CD14-positive monocyte (primary cell): ENCODE measurements at regions not wholly inside any gene's neighbourhood (a gene's known extent, or its start where the extent isn't known, plus 50 kb on each side); places are given as distances from the start of the nearest gene placed in this dataset.

Source experiments
- DNase-seq, 3 donors: peaks; one replicate each; pipeline ENCODE4 v3.0.0-alpha.2; 2011 to 2022
- H2AFZ ChIP-seq: 2 replicates; pipeline ENCODE4 v1.6.0; 2012; ENCODE audit warnings: mild to moderate bottlenecking, low read depth, low read length, inconsistent platforms; ENCODE audit not compliant: insufficient read depth, poor library complexity, severe bottlenecking
- H3K27ac ChIP-seq, 2 donors: 1 replicate in 1 of 2; 2 replicates in 1 of 2; pipeline ENCODE4 v1.5.1; 2012 to 2013; ENCODE audit warnings: low read length in 2 of 2, control low read depth in 1 of 2, inconsistent platforms in 1 of 2, low read depth in 1 of 2, mild to moderate bottlenecking in 1 of 2
- H3K27me3 ChIP-seq, 2 donors: one replicate each; pipeline versions ENCODE4 v1.6.0 to v1.6.1; 2011 to 2013; ENCODE audit warnings: low read length in 2 of 2; ENCODE audit not compliant: control insufficient read depth in 2 of 2, insufficient read depth in 2 of 2
- H3K36me3 ChIP-seq, 2 donors: replicated peaks in 1 of 2; 1 replicate in 1 of 2; 2 replicates in 1 of 2; pipeline versions ENCODE4 v1.5.1 to v1.6.1; 2012 to 2013; ENCODE audit warnings: low read length in 2 of 2, control low read depth in 1 of 2, inconsistent platforms in 1 of 2, mild to moderate bottlenecking in 1 of 2; ENCODE audit not compliant: insufficient read depth in 2 of 2, control insufficient read depth in 1 of 2
- H3K4me1 ChIP-seq, 2 donors: 1 replicate in 1 of 2; 2 replicates in 1 of 2; pipeline versions ENCODE4 v1.5.1 to v1.6.1; 2012 to 2013; ENCODE audit warnings: low read length in 2 of 2, control low read depth in 1 of 2, inconsistent platforms in 1 of 2, mild to moderate bottlenecking in 1 of 2, moderate library complexity in 1 of 2; ENCODE audit not compliant: insufficient read depth in 2 of 2, control insufficient read depth in 1 of 2
- H3K4me2 ChIP-seq: replicated peaks from 2 replicates; pipeline ENCODE3; 2012; ENCODE audit warnings: low read length, moderate library complexity, mild to moderate bottlenecking; ENCODE audit not compliant: poor library complexity, severe bottlenecking; ENCODE audit errors: extremely low read depth
- H3K4me3 ChIP-seq, 3 experiments: fragments of 200-600 bp in 1 of 3; sonication (generic) in 1 of 3; replicated peaks in 1 of 3; 1 replicate in 2 of 3; 2 replicates in 1 of 3; pipeline ENCODE4 v1.5.1; 2011 to 2013; ENCODE audit warnings: low read length in 3 of 3, mild to moderate bottlenecking in 3 of 3, control low read depth in 2 of 3, low read depth in 2 of 3, inconsistent platforms in 1 of 3, moderate library complexity in 1 of 3
- H3K79me2 ChIP-seq: 2 replicates; pipeline ENCODE4 v1.6.0; 2012; ENCODE audit warnings: mild to moderate bottlenecking, control low read depth, inconsistent platforms, low read length, moderate library complexity; ENCODE audit not compliant: insufficient read depth
- H3K9ac ChIP-seq: 2 replicates; pipeline ENCODE4 v1.6.0; 2017; ENCODE audit warnings: low read length, mild to moderate bottlenecking; ENCODE audit not compliant: insufficient read depth, poor library complexity, severe bottlenecking
- H3K9me3 ChIP-seq, 2 donors: replicated peaks in 1 of 2; 1 replicate in 1 of 2; 2 replicates in 1 of 2; pipeline versions ENCODE4 v1.5.1 to v1.6.1; 2012 to 2013; ENCODE audit warnings: low read length in 2 of 2, control low read depth in 1 of 2; ENCODE audit not compliant: control insufficient read depth in 1 of 2, insufficient read depth in 1 of 2
- H4K20me1 ChIP-seq: 2 replicates; pipeline ENCODE4 v1.6.0; 2012; ENCODE audit warnings: mild to moderate bottlenecking, low read length, control low read depth, moderate library complexity; ENCODE audit not compliant: insufficient read depth
- H3K27ac Mint-ChIP-seq, 7 donors: one replicate each; pipeline ENCODE4 v1.8.0; 2020; ENCODE audit warnings: mild to moderate bottlenecking in 7 of 7, mixed read lengths in 7 of 7, moderate library complexity in 6 of 7, inconsistent platforms in 2 of 7
- H3K27me3 Mint-ChIP-seq, 3 donors: one replicate each; pipeline ENCODE4 v1.8.0; 2021 to 2022; ENCODE audit warnings: low read depth in 3 of 3, mild to moderate bottlenecking in 3 of 3, mixed read lengths in 3 of 3, moderate library complexity in 3 of 3, inconsistent platforms in 1 of 3
- H3K36me3 Mint-ChIP-seq, 2 donors: one replicate each; pipeline ENCODE4 v1.8.0; 2020; ENCODE audit warnings: mixed read lengths in 2 of 2, inconsistent platforms in 1 of 2, mild to moderate bottlenecking in 1 of 2
- H3K4me1 Mint-ChIP-seq: one replicate; pipeline ENCODE4 v1.8.0; 2020; ENCODE audit warnings: mild to moderate bottlenecking, mixed read lengths
- H3K4me3 Mint-ChIP-seq, 2 donors: one replicate each; pipeline ENCODE4 v1.8.0; 2020; ENCODE audit warnings: mild to moderate bottlenecking in 2 of 2, mixed read lengths in 2 of 2, moderate library complexity in 1 of 2
- H3K9me3 Mint-ChIP-seq, 7 donors: one replicate each; pipeline ENCODE4 v1.8.0; 2020 to 2022; ENCODE audit warnings: mixed read lengths in 7 of 7, mild to moderate bottlenecking in 6 of 7, moderate library complexity in 6 of 7, inconsistent platforms in 2 of 7
- CTCF ChIP-seq: fragments of 200-600 bp; IDR thresholded peaks from one replicate; pipeline ENCODE4 v1.8.0; 2022; ENCODE audit warnings: antibody characterized with exemption, mild to moderate bottlenecking
- WGBS: methylation state at CpG from one replicate; pipeline ENCODE4 v1.1.5; 2013; ENCODE audit warnings: missing lambda C conversion rate; ENCODE audit not compliant: insufficient coverage; 5-methylcytosine and 5-hydroxymethylcytosine counted together
- intact Hi-C, 2 donors: fragments of 100-400 bp; cut with micrococcal nuclease; formaldehyde crosslinking; loops; one replicate each; pipeline versions ENCODE4 v1.15.0 to v1.15.1; 2023

DNA sequence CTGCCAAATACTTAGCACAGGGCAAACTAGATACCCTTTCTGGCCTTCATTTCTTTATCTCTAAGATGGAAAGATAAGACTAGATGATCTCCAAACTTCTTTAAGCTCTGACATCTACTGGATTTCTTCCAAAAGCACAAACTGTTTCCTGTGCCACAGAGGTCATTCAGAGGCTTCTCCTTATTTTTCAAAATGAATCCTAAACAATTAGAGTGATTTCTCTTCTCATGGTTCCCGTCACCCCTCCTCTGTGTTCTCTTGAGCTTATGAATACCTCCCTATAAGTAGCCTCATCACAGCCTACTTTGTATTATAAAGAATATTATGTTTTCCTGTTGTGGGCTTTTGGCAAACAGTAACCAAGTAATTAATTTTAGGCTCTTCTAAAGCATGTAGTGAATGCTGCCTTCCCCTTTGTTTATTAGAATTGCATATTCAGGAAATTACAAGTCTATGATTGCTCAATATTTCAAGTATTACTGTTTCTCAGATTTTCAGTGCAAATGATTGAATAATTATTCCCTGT is 179.5 kb downstream of the REEP3 start:
- Mint-ChIP-seq H3K27me3 (peaks cover 0 to 2% (median 1%) of the 10 kb centered on the region in 3 donors), H3K36me3 (peaks cover 0 to 4% of the 10 kb centered on the region in 2 donors), H3K9me3 (no peaks in the 10 kb centered on the region), H3K4me1 (peaks cover 66% of the 10 kb centered on the region), H3K4me3 (peak overlapping the region in 1 of 2 donors; percentile 32), H3K27ac (peak overlapping the region; percentile 87 to 97 (median 93))
- Histone ChIP-seq H3K4me2 (peak overlapping the region; percentile 65), H3K27ac (peak overlapping the region; percentile 54 to 91), H2AFZ (peak overlapping the region; percentile 11), H3K36me3 (no peaks in the 10 kb centered on the region), H3K27me3 (no peaks in the 10 kb centered on the region), H3K79me2 (no peaks in the 10 kb centered on the region), H3K9ac (peak overlapping the region; percentile 37), H3K4me3 (peak overlapping the region in 1 of 3 experiments; percentile 55), H4K20me1 (no peaks in the 10 kb centered on the region), H3K4me1 (peaks cover 60 to 72% of the 10 kb centered on the region in 2 donors), H3K9me3 (no peaks in the 10 kb centered on the region)
- no CpG with 5 or more reads among the region's 1 CpG for WGBS
- no peak for TF ChIP-seq CTCF
- DNase-seq, result peak in 2 of 3 donors; percentile 70 to 79
- intact Hi-C loops, result loop anchor here (5.0 to 10.0 kb wide), 2 partner anchors 433 to 436 kb away; no protein-coding TSS in a partner anchor

GRCh38 chr10:63702092-63702491 is 180.9 kb downstream of the REEP3 start:
- Histone ChIP-seq H2AFZ (no peak overlapping the region), H3K4me1 (peaks cover 67 to 79% of the 10 kb centered on the region in 2 donors), H3K9me3 (no peaks in the 10 kb centered on the region), H3K79me2 (no peaks in the 10 kb centered on the region), H3K27ac (peak overlapping the region; percentile 21 to 55), H3K27me3 (no peaks in the 10 kb centered on the region), H3K4me2 (peak overlapping the region; percentile 5), H4K20me1 (no peaks in the 10 kb centered on the region), H3K9ac (no peak overlapping the region), H3K4me3 (peak overlapping the region in 1 of 3 experiments; percentile 23), H3K36me3 (no peaks in the 10 kb centered on the region)
- intact Hi-C loops, result loop anchor here (5.0 to 10.0 kb wide), 2 partner anchors 435 to 437 kb away; no protein-coding TSS in a partner anchor
- Mint-ChIP-seq H3K27me3 (peaks cover 0 to 2% (median 1%) of the 10 kb centered on the region in 3 donors), H3K4me1 (peaks cover 72% of the 10 kb centered on the region), H3K36me3 (peaks cover 0 to 4% of the 10 kb centered on the region in 2 donors), H3K27ac (peak overlapping the region; percentile 46 to 88 (median 86)), H3K9me3 (no peaks in the 10 kb centered on the region), H3K4me3 (no peak overlapping the region)
- no peak for DNase-seq
- TF ChIP-seq CTCF, result no peak
- WGBS, result no CpG with 5 or more reads among the region's 1 CpG
